Activated B cell treated with CpG ODN at 0.5 μM for 24 hours (primary cell): ENCODE measurements at regions not wholly inside any gene's neighbourhood (a gene's known extent, or its start where the extent isn't known, plus 50 kb on each side); places are given as distances from the start of the nearest gene placed in this dataset.

Experiments used
- ATAC-seq: fragments of 200-7000 bp; cut with Tn5 transposase; one replicate; pipeline ENCODE4 v1.10.0; 2021; ENCODE audit warnings: low read depth, mild to moderate bottlenecking, moderate library complexity
- CTCF ChIA-PET: fragments of 350-600 bp; sonication (Branson Sonifier 250); formaldehyde crosslinking; loops from one replicate; lab custom pipeline; 2021; ENCODE audit warnings: antibody characterized with exemption; lab: Charles Lee
- POLR2A ChIA-PET: fragments of 350-600 bp; sonication (Branson Sonifier 250); formaldehyde crosslinking; loops from one replicate; lab custom pipeline; 2021; ENCODE audit warnings: antibody characterized with exemption; lab: Charles Lee
- DNase-seq: peaks from one replicate; pipeline ENCODE4 v3.0.0; 2022
- H3K27ac Mint-ChIP-seq: one replicate; pipeline ENCODE4 v1.8.0; 2020; ENCODE audit warnings: mixed read lengths
- H3K27me3 Mint-ChIP-seq: one replicate; pipeline ENCODE4 v1.8.0; 2021; ENCODE audit warnings: mixed read lengths
- H3K36me3 Mint-ChIP-seq: one replicate; pipeline ENCODE4 v1.8.0; 2021; ENCODE audit warnings: low read depth, mixed read lengths
- H3K4me1 Mint-ChIP-seq: one replicate; pipeline ENCODE4 v1.8.0; 2021; ENCODE audit warnings: mixed read lengths
- H3K4me3 Mint-ChIP-seq: one replicate; pipeline ENCODE4 v1.8.0; 2020; ENCODE audit warnings: mild to moderate bottlenecking, mixed read lengths
- H3K9me3 Mint-ChIP-seq: one replicate; pipeline ENCODE4 v1.8.0; 2020; ENCODE audit warnings: mixed read lengths
- CTCF ChIP-seq: fragments of 200-600 bp; IDR thresholded peaks from one replicate; pipeline ENCODE4 v1.8.0; 2022; ENCODE audit warnings: antibody characterized with exemption, mild to moderate bottlenecking
- intact Hi-C: fragments of 100-400 bp; cut with micrococcal nuclease; formaldehyde crosslinking; loops from one replicate; pipeline ENCODE4 v1.15.1; 2024

- ChIA-PET POLR2A (no interaction called here), CTCF (no interaction called here)
- intact Hi-C loops = no loop called here
- ATAC-seq = no peak
- Mint-ChIP-seq H3K4me1 (no peaks in the 10 kb centered on the region), H3K9me3 (no peaks in the 10 kb centered on the region), H3K27ac (no peak overlapping the region), H3K27me3 (no peaks in the 10 kb centered on the region), H3K4me3 (no peak overlapping the region), H3K36me3 (no peaks in the 10 kb centered on the region)
- no peak for TF ChIP-seq CTCF
- no peak for DNase-seq
These were observed 443.5 kb upstream of the MAP2 start for GRCh38 chr2:208980321-208980720.

GRCh38 chr2:208982831-208983230 is 441.0 kb upstream of the MAP2 start:
- H3K27ac Mint-ChIP-seq = no peak overlapping the region
- H3K4me1 Mint-ChIP-seq = no peaks in the 10 kb centered on the region
- intact Hi-C loops = no loop called here
- ChIA-PET CTCF (no interaction called here), POLR2A (no interaction called here)
- H3K4me3 Mint-ChIP-seq = no peak overlapping the region
- no peaks in the 10 kb centered on the region for H3K27me3 Mint-ChIP-seq
- H3K36me3 Mint-ChIP-seq = no peaks in the 10 kb centered on the region
- TF ChIP-seq CTCF = no peak
- no peak for ATAC-seq
- no peaks in the 10 kb centered on the region for H3K9me3 Mint-ChIP-seq
- DNase-seq = no peak

DNA sequence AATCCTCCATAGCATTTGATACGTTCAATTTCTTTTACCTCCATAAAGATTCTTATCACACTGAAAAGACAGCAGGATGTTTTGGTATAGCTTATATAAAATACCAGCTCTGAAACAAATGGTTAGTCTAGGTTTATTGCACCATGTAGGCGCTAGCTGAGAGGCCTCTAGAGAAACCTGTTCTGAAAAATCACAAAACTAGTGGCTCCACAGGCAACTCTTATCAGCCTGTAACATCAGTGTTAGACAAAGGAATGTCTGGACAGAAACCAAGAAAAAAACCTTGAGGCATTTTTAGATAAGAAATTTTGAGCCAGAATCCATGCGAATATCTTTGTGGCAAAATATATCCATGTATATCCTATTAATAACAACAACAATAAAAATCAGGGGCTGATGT is 440.4 kb upstream of the MAP2 start:
- ATAC-seq = no peak
- ChIA-PET POLR2A (no interaction called here), CTCF (no interaction called here)
- Mint-ChIP-seq H3K36me3 (no peaks in the 10 kb centered on the region), H3K27me3 (no peaks in the 10 kb centered on the region), H3K4me3 (no peak overlapping the region), H3K4me1 (no peaks in the 10 kb centered on the region), H3K27ac (no peak overlapping the region), H3K9me3 (no peaks in the 10 kb centered on the region)
- intact Hi-C loops = no loop called here
- no peak for TF ChIP-seq CTCF
- DNase-seq = no peak

- POLR2A ChIA-PET = no interaction called here
- ATAC-seq (no peak), DNase-seq (no peak)
- intact Hi-C loops = no loop called here
- H3K27me3 Mint-ChIP-seq = no peaks in the 10 kb centered on the region
- TF ChIP-seq CTCF = no peak
- H3K36me3 Mint-ChIP-seq = no peaks in the 10 kb centered on the region
- CTCF ChIA-PET = no interaction called here
- no peak overlapping the region for H3K27ac Mint-ChIP-seq
- no peaks in the 10 kb centered on the region for H3K9me3 Mint-ChIP-seq
- H3K4me1 Mint-ChIP-seq = no peaks in the 10 kb centered on the region
- H3K4me3 Mint-ChIP-seq = no peak overlapping the region
These were observed 439.3 kb upstream of the MAP2 start for GRCh38 chr2:208984376-208985090.

DNA sequence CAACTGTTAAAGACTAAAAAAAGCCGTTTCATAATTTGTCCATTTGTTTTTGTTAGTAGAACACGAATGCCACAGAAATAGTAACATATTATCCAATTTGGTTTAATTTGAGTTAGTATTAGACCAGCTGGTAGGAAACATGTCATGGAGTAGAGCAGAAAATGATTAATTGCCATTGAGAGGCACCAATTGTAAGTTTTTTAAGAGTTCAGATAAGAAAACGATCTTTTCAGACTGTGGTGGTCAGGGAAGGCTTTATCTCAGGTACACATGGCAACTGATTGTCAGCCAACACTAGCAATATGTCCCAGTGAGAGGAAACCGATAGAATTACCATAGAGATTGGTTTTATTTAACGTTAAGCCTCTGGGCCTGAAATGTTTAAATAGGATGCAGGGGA is 438.2 kb upstream of the MAP2 start:
- DNase-seq (no peak), ATAC-seq (no peak)
- no peak overlapping the region for H3K27ac Mint-ChIP-seq
- POLR2A ChIA-PET = no interaction called here
- H3K9me3 Mint-ChIP-seq = peaks cover 2% of the 10 kb centered on the region
- intact Hi-C loops = no loop called here
- TF ChIP-seq CTCF = no peak
- H3K4me1 Mint-ChIP-seq = no peaks in the 10 kb centered on the region
- CTCF ChIA-PET = no interaction called here
- no peaks in the 10 kb centered on the region for H3K36me3 Mint-ChIP-seq
- no peak overlapping the region for H3K4me3 Mint-ChIP-seq
- no peaks in the 10 kb centered on the region for H3K27me3 Mint-ChIP-seq
